Astrocyte of the cerebellum (primary cell): ENCODE measurements at regions not wholly inside any gene's neighbourhood (a gene's known extent, or its start where the extent isn't known, plus 50 kb on each side); places are given as distances from the start of the nearest gene placed in this dataset.

Source experiments
- DNase-seq: peaks from one replicate; pipeline ENCODE4 v3.0.0-alpha.2; 2011; ENCODE audit warnings: low read depth
- H3K4me3 ChIP-seq: 2 replicates; pipeline ENCODE4 v1.5.1; 2011; ENCODE audit warnings: mild to moderate bottlenecking, low read depth, low read length, moderate library complexity
- CTCF ChIP-seq: IDR thresholded peaks from 2 replicates; pipeline ENCODE4 v1.5.1; 2012; ENCODE audit warnings: low read length, low read depth, moderate library complexity, mild to moderate bottlenecking; ENCODE audit errors: missing control alignments
- in situ Hi-C: cut with HindIII; loops from 2 replicates; pipeline ENCODE4 v1.10.0; 2017; ENCODE audit warnings: low sequenced_read_pairs

GRCh38 chr10:118394301-118395200 lies 52.4 kb upstream of the FAM204A start:
- TF ChIP-seq CTCF, result no peak
- in situ Hi-C loops, result loop anchor here (5.0 kb wide), 1 partner anchor 43 kb away; no protein-coding TSS in a partner anchor
- no peak for DNase-seq
- no peak overlapping the region for H3K4me3 ChIP-seq

- no peak for DNase-seq
- no peak overlapping the region for H3K4me3 ChIP-seq
- TF ChIP-seq CTCF, result no peak
- in situ Hi-C loops, result loop anchor here (5.0 kb wide), 1 partner anchor 45 kb away; no protein-coding TSS in a partner anchor
Observed at GRCh38 chr10:118392761-118393160, 50.6 kb upstream of the FAM204A start.
